Stimulated activated CD4-positive, alpha-beta T cell treated with anti-CD3 and anti-CD28 coated beads, Interleukin-4, amount 100 ng/mL, for 48 hours (primary cell): ENCODE measurements at regions not wholly inside any gene's neighbourhood (a gene's known extent, or its start where the extent isn't known, plus 50 kb on each side); places are given as distances from the start of the nearest gene placed in this dataset.
"Not testable (repeated sequence)": the region's sequence is repeated elsewhere in the genome, so short reads cannot be mapped to it uniquely, and the experiment has no call there.

Experiments used
- DNase-seq, 2 donors: peaks; one replicate each; pipeline ENCODE4 v3.0.0-alpha.2; 2020; ENCODE audit warnings: low read depth in 2 of 2

- DNase-seq = no peak
Measured at GRCh38 chr22:40094485-40094884, 83.2 kb upstream of the TNRC6B start.

GRCh38 chr22:40099887-40100286 lies 77.8 kb upstream of the TNRC6B start:
- DNase-seq = not testable (repeated sequence)

GRCh38 chr22:40105755-40106154 lies 72.0 kb upstream of the TNRC6B start:
- no peak for DNase-seq

GRCh38 chr22:40107244-40107643 lies 70.5 kb upstream of the TNRC6B start:
- no peak for DNase-seq

- DNase-seq = peak in 1 of 2 donors; percentile 8
Measured at GRCh38 chr22:40107851-40108378, 69.8 kb upstream of the TNRC6B start.

GRCh38 chr22:40108396-40108795 lies 69.3 kb upstream of the TNRC6B start:
- DNase-seq = no peak

GRCh38 chr22:40108926-40109325 lies 68.8 kb upstream of the TNRC6B start:
- not testable (repeated sequence) for DNase-seq

- DNase-seq = no peak
Measured at GRCh38 chr22:40111451-40111850, 66.3 kb upstream of the TNRC6B start.

GRCh38 chr22:40112595-40112994 lies 65.1 kb upstream of the TNRC6B start:
- DNase-seq = no peak

- DNase-seq = no peak
Measured at GRCh38 chr22:40113696-40114095, 64.0 kb upstream of the TNRC6B start.

- DNase-seq = no peak
Measured at GRCh38 chr22:40114411-40114810, 63.3 kb upstream of the TNRC6B start.

GRCh38 chr22:40116496-40117200 lies 61.1 kb upstream of the TNRC6B start:
- no peak for DNase-seq

GRCh38 chr22:40118979-40119378 lies 58.7 kb upstream of the TNRC6B start:
- DNase-seq = no peak

- no peak for DNase-seq
Measured at GRCh38 chr22:40120848-40121247, 56.9 kb upstream of the TNRC6B start.

- no peak for DNase-seq
Measured at GRCh38 chr22:40121461-40121860, 56.3 kb upstream of the TNRC6B start.

GRCh38 chr22:40122792-40123191 lies 54.9 kb upstream of the TNRC6B start:
- no peak for DNase-seq

GRCh38 chr22:40123387-40123786 lies 54.3 kb upstream of the TNRC6B start:
- DNase-seq = no peak
